H9 (cell line): ENCODE measurements at regions not wholly inside any gene's neighbourhood (a gene's known extent, or its start where the extent isn't known, plus 50 kb on each side); places are given as distances from the start of the nearest gene placed in this dataset.

ENCODE experiments used
- DNase-seq: peaks from one replicate; pipeline ENCODE4 v3.0.0-alpha.2; 2017
- H2AFZ ChIP-seq: one replicate; pipeline ENCODE4 v1.6.1; 2013; ENCODE audit warnings: mild to moderate bottlenecking, low read length, control low read depth, moderate library complexity
- H2AK5ac ChIP-seq: 2 replicates; pipeline ENCODE4 v1.6.1; 2013; ENCODE audit warnings: low read length, control low read depth, mixed read lengths; ENCODE audit not compliant: insufficient read length
- H2BK120ac ChIP-seq: one replicate; pipeline ENCODE4 v1.6.1; 2013; ENCODE audit warnings: low read depth, mild to moderate bottlenecking, low read length, control low read depth, inconsistent platforms; ENCODE audit not compliant: poor library complexity, severe bottlenecking
- H2BK12ac ChIP-seq: 2 replicates; pipeline ENCODE4 v1.6.1; 2013; ENCODE audit warnings: low read length, control low read depth, mixed read lengths, low read depth; ENCODE audit not compliant: insufficient read length
- H2BK15ac ChIP-seq: 2 replicates; pipeline ENCODE4 v1.6.1; 2013; ENCODE audit warnings: low read depth, low read length, control low read depth
- H2BK20ac ChIP-seq: one replicate; pipeline ENCODE4 v1.6.1; 2013; ENCODE audit warnings: low read depth, mild to moderate bottlenecking, low read length, control low read depth, inconsistent platforms; ENCODE audit not compliant: poor library complexity, severe bottlenecking
- H2BK5ac ChIP-seq: 2 replicates; pipeline ENCODE4 v1.6.1; 2013; ENCODE audit warnings: low read length, control low read depth, mixed read lengths; ENCODE audit not compliant: insufficient read length
- H3K14ac ChIP-seq: 2 replicates; pipeline ENCODE4 v1.6.1; 2013; ENCODE audit warnings: low read length, control low read depth; ENCODE audit not compliant: insufficient read depth
- H3K18ac ChIP-seq: 2 replicates; pipeline ENCODE4 v1.6.1; 2013; ENCODE audit warnings: low read depth, mild to moderate bottlenecking, mixed read lengths, low read length, control low read depth; ENCODE audit not compliant: insufficient read length
- H3K23ac ChIP-seq: 2 replicates; pipeline ENCODE4 v1.6.1; 2013; ENCODE audit warnings: low read length, control low read depth, mixed read lengths, low read depth; ENCODE audit not compliant: insufficient read length
- H3K23me2 ChIP-seq: 2 replicates; pipeline ENCODE4 v1.6.1; 2013; ENCODE audit warnings: low read depth, mild to moderate bottlenecking, mixed read lengths, low read length, control low read depth; ENCODE audit not compliant: insufficient read length, poor library complexity, severe bottlenecking
- H3K27ac ChIP-seq: 2 replicates; pipeline ENCODE4 v1.5.1; 2013; ENCODE audit warnings: low read length, control low read depth, mixed read lengths, low read depth; ENCODE audit not compliant: insufficient read length
- H3K27me3 ChIP-seq: 2 replicates; pipeline ENCODE4 v1.6.1; 2013; ENCODE audit warnings: low read length, control low read depth, inconsistent platforms; ENCODE audit not compliant: insufficient read depth
- H3K4ac ChIP-seq: 2 replicates; pipeline ENCODE4 v1.6.1; 2013; ENCODE audit warnings: low read depth, mild to moderate bottlenecking, control low read depth, inconsistent platforms, low read length, moderate library complexity
- H3K4me1 ChIP-seq: 2 replicates; pipeline ENCODE4 v1.6.1; 2013; ENCODE audit warnings: low read length, control low read depth, inconsistent platforms; ENCODE audit not compliant: insufficient read depth
- H3K4me2 ChIP-seq: 2 replicates; pipeline ENCODE4 v1.6.1; 2013; ENCODE audit warnings: low read length, control low read depth, mixed read lengths; ENCODE audit not compliant: insufficient read length, insufficient read depth
- H3K56ac ChIP-seq: 2 replicates; pipeline ENCODE4 v1.6.1; 2013; ENCODE audit warnings: low read depth, mild to moderate bottlenecking, mixed read lengths, low read length, control low read depth; ENCODE audit not compliant: insufficient read length
- H3K79me1 ChIP-seq: 2 replicates; pipeline ENCODE4 v1.6.1; 2013; ENCODE audit warnings: low read depth, mild to moderate bottlenecking, moderate library complexity, low read length, control low read depth, inconsistent platforms; ENCODE audit not compliant: insufficient read depth, poor library complexity, severe bottlenecking
- H3K79me2 ChIP-seq: 2 replicates; pipeline ENCODE4 v1.6.1; 2013; ENCODE audit warnings: low read length, control low read depth, inconsistent platforms; ENCODE audit not compliant: insufficient read depth
- H3K9ac ChIP-seq: 2 replicates; pipeline ENCODE4 v1.6.1; 2013; ENCODE audit warnings: low read length, control low read depth, mixed read lengths; ENCODE audit not compliant: insufficient read length; ENCODE audit errors: extremely low read depth
- H3K9me3 ChIP-seq: one replicate; pipeline ENCODE4 v1.6.1; 2013; ENCODE audit warnings: low read depth, low read length, inconsistent platforms; ENCODE audit not compliant: control insufficient read depth
- H3T11ph ChIP-seq: one replicate; pipeline ENCODE4 v1.6.1; 2013; ENCODE audit warnings: mild to moderate bottlenecking, low read length, control low read depth, inconsistent platforms
- H4K20me1 ChIP-seq: one replicate; pipeline ENCODE4 v1.6.1; 2013; ENCODE audit not compliant: control insufficient read depth, insufficient read length, insufficient read depth
- H4K5ac ChIP-seq: 2 replicates; pipeline ENCODE4 v1.6.1; 2013; ENCODE audit warnings: low read depth, mild to moderate bottlenecking, mixed read lengths, low read length, control low read depth; ENCODE audit not compliant: insufficient read length
- H4K8ac ChIP-seq: replicated peaks from 2 replicates; pipeline ENCODE4 v1.6.1; 2013; ENCODE audit warnings: low read length, control low read depth, mixed read lengths, low read depth; ENCODE audit not compliant: insufficient read length
- H4K91ac ChIP-seq: 2 replicates; pipeline ENCODE4 v1.6.1; 2013; ENCODE audit warnings: low read depth, mild to moderate bottlenecking, moderate library complexity, mixed read lengths, low read length, control low read depth; ENCODE audit not compliant: insufficient read length
- H3K27ac Mint-ChIP-seq, 3 experiments: 2 replicates in 2 of 3; 3 replicates in 1 of 3; pipeline ENCODE4 v1.8.0; 2020 to 2021; ENCODE audit warnings: mixed read lengths in 3 of 3, mild to moderate bottlenecking in 1 of 3, moderate library complexity in 1 of 3
- H3K27me3 Mint-ChIP-seq: 2 replicates; pipeline ENCODE4 v1.8.0; 2021; ENCODE audit warnings: low read depth, mild to moderate bottlenecking, moderate library complexity, mixed read lengths
- H3K36me3 Mint-ChIP-seq, 3 experiments: 2 replicates in 2 of 3; 3 replicates in 1 of 3; pipeline ENCODE4 v1.8.0; 2020 to 2021; ENCODE audit warnings: low read depth in 3 of 3, mixed read lengths in 3 of 3; ENCODE audit not compliant: insufficient read depth in 1 of 3
- H3K4me1 Mint-ChIP-seq, 2 experiments: 2 replicates each; pipeline ENCODE4 v1.8.0; 2020; ENCODE audit warnings: mixed read lengths in 2 of 2
- H3K4me3 Mint-ChIP-seq, 2 experiments: 2 replicates in 1 of 2; 3 replicates in 1 of 2; pipeline ENCODE4 v1.8.0; 2020 to 2021; ENCODE audit warnings: mild to moderate bottlenecking in 2 of 2, mixed read lengths in 2 of 2, moderate library complexity in 1 of 2
- H3K9me3 Mint-ChIP-seq, 2 experiments: 2 replicates in 1 of 2; 3 replicates in 1 of 2; pipeline ENCODE4 v1.8.0; 2020; ENCODE audit warnings: mild to moderate bottlenecking in 2 of 2, mixed read lengths in 2 of 2, moderate library complexity in 1 of 2
- CTCF ChIP-seq: fragments of 200-600 bp; sonication (generic); conservative IDR thresholded peaks from 3 replicates; pipeline ENCODE4 v1.8.0; 2021; ENCODE audit warnings: antibody characterized with exemption, mild to moderate bottlenecking
- WGBS: extraction: QIAGEN DNeasy Blood & Tissue Kit; methylation state at CpG from one replicate; pipeline ENCODE4 v1.1.7; 2013; ENCODE audit warnings: missing lambda C conversion rate, low lambda C conversion rate, mixed read lengths; ENCODE audit not compliant: insufficient read length; ENCODE audit errors: extremely low coverage; 5-methylcytosine and 5-hydroxymethylcytosine counted together

- Histone ChIP-seq H3K4me2 (no peak overlapping the region), H3K23me2 (no peaks in the 10 kb centered on the region), H2AK5ac (no peak overlapping the region), H3K27ac (no peak overlapping the region), H2BK5ac (no peak overlapping the region), H3K79me2 (no peaks in the 10 kb centered on the region), H3K23ac (no peak overlapping the region), H3T11ph (no peak overlapping the region), H3K4ac (no peak overlapping the region), H3K27me3 (no peaks in the 10 kb centered on the region), H3K9me3 (no peaks in the 10 kb centered on the region), H3K18ac (no peak overlapping the region), H4K8ac (no peak overlapping the region), H3K4me1 (no peaks in the 10 kb centered on the region), H3K14ac (no peak overlapping the region), H4K91ac (no peak overlapping the region), H3K56ac (no peak overlapping the region), H2BK15ac (no peak overlapping the region), H3K9ac (no peak overlapping the region), H4K5ac (no peak overlapping the region), H2AFZ (no peak overlapping the region), H2BK120ac (no peak overlapping the region), H4K20me1 (no peaks in the 10 kb centered on the region), H2BK20ac (no peak overlapping the region), H3K79me1 (no peaks in the 10 kb centered on the region), H2BK12ac (no peak overlapping the region)
- no CpG with 5 or more reads among the region's 1 CpG for WGBS
- Mint-ChIP-seq H3K4me1 (no peaks in the 10 kb centered on the region), H3K27ac (no peak overlapping the region), H3K4me3 (no peak overlapping the region), H3K36me3 (no peaks in the 10 kb centered on the region), H3K27me3 (no peaks in the 10 kb centered on the region), H3K9me3 (no peaks in the 10 kb centered on the region)
- no peak for TF ChIP-seq CTCF
- DNase-seq: no peak
These were observed 211.5 kb upstream of the RPS23 start for GRCh38 chr5:82489683-82490082.
